ENCODE measurements at regions not wholly inside any gene's neighbourhood (a gene's known extent, or its start where the extent isn't known, plus 50 kb on each side); places are given as distances from the start of the nearest gene placed in this dataset.

DNA sequence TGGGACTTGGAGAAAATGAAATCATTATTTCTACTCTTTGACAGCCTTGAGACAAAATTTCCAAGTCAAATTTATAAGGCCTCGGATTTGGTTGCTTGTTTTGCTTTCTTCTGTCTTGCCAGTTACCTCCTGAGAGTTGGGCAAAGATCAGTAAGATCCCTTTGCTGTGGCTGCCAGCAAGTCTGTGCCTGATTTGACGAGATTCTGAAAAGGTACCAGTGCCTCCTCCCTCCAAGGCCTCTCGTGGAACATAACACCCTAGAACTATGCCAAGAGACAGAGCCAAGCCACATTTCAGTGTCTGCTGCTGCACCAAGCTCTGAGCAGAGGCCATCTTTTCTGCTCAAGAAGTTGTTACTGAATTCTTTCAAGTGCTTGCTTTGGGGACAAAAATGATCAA, 61.0 kb downstream of the GTPBP8 start:
- DNase-seq (ENCODE audit: low read depth in 4 of 4, low spot score in 2 of 4), result no peak

DNA sequence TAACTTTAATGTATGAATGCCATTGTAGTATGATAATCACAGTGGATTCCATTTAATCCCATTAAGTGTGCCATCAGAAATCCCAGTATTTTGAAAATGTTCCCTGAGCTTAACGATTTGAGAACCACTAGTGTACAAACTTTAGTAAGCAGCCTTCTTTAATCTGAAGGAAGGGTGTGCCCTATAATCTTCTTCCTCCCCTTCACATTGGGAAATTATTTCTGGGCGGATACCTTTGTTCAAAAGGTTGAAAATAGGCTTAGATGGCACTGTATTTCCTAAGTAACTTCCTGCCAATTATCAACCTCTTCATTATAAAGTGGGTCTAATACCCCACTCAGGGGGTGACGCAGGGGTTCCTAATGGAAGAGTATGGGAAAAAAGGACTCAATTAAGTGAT, 62.4 kb downstream of the GTPBP8 start:
- DNase-seq (ENCODE audit: low read depth in 4 of 4, low spot score in 2 of 4), result no peak

DNA sequence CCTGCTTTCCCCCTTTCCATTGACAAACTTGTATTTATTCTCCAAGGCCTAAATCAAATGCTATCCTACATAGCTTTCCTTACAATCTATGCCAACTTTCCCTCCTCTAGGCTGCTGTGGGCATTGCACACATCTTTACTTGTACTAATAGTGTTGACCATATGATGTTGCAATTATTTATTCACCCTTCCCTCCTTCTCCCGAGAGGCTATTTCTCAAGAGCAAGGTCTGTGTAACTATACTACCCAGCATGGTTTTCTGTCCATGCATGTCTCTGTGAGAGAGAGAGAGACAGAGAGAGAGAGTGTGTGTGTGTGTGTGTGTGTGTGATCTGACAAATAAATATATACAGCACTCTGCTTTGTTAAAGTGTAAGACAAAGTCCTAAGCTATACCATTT, 63.8 kb downstream of the GTPBP8 start:
- no peak for DNase-seq (ENCODE audit: low read depth in 4 of 4, low spot score in 2 of 4)

DNA sequence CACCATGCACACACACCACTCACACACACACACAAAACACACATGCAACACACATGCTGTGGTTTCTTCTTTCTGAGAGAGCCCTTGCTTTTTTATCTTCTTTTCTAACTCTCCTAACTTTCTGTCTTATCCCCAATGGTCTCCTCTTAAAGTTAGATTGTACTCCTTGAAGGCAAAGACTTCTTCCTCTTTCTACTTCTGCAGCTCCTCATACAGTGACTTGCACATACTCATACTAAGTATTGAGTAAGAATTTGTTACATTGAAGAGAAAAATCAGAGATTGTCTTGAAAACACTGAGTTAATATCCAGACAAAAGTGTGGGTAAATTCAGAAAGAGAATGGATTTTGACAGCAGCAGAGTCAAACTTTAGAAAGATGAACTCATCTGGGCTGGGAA, 64.4 kb downstream of the GTPBP8 start:
- no peak for DNase-seq (ENCODE audit: low read depth in 4 of 4, low spot score in 2 of 4)

DNA sequence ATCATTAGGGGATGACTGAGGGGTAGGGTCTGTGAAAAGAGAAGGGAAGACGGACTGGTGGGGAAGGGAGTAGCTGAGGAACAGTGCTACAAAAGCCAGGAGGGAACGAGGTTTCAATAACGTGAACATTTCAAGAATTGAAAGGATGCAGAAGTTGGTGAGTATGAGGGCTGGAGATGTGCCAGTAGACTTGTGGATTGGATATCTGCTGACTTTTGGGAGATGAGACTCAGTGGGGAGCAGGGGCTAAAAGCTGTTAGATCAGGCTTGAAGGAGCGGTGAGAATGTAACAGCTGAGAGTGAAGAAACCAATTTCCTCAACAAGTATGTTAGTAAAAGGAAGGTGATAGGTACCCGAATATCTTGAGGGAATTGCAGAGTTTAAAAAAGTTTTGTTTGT, 65.2 kb downstream of the GTPBP8 start:
- DNase-seq (ENCODE audit: low read depth in 4 of 4, low spot score in 2 of 4), result no peak

DNA sequence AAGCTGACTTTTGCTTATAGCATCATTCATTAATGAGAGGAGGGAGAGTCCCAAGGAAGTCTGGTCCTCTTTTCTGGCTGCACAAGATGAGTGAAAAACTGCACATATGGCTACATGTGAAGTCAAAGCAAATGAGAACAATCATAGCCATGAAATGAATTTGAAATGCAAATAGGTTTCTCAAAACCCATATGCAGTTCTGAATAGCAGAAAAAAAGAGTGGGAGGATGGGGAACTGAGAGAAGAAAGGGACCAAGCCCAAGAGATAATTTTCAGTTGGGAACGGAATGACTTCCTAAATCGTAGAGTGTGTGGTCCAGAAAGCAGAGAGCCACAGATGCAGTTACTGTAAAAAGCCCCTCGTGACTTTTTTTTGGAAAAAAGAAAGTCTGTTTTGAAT, 66.3 kb downstream of the GTPBP8 start:
- no peak for DNase-seq (ENCODE audit: low read depth in 4 of 4, low spot score in 2 of 4)

DNA sequence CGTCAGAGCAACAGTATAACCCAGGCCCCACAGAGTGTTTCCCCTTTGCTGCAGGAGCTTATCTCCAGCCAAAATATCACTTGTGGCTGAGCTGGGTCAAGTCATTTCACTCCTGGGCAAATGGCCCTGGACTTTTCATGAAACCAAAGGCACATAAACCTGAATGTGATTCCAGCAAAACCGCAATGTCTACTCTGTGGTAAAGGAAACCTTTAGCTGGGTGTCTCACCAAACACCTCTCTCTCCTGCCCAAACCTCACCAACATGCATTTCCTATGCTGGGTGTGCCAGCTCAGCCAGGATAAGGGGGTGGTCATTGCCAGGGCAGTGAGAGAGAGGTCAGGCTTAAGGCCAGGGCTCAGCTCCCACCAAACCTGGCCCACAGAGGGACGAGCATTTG, 67.4 kb downstream of the GTPBP8 start:
- DNase-seq (ENCODE audit: low read depth in 4 of 4, low spot score in 2 of 4), result no peak

DNA sequence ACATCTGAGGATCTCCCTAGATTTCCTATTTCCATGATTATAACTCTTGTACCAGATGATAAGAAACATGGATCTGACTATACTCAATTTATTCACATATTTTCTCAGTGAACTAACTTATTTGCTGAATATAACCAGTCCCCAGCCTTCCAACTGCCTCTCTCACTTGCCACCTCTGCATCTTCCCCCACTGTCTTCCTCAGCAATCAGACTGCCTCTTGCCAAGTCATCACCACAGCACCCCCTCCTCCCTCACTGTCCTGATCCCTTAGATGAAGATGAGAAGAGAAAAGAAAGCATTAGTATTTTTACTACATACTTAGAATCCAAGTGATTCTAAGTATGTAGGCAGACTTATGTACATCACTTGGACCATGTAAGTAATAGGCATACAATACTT, 71.9 kb downstream of the GTPBP8 start:
- DNase-seq (ENCODE audit: low read depth in 4 of 4, low spot score in 2 of 4), result no peak

DNA sequence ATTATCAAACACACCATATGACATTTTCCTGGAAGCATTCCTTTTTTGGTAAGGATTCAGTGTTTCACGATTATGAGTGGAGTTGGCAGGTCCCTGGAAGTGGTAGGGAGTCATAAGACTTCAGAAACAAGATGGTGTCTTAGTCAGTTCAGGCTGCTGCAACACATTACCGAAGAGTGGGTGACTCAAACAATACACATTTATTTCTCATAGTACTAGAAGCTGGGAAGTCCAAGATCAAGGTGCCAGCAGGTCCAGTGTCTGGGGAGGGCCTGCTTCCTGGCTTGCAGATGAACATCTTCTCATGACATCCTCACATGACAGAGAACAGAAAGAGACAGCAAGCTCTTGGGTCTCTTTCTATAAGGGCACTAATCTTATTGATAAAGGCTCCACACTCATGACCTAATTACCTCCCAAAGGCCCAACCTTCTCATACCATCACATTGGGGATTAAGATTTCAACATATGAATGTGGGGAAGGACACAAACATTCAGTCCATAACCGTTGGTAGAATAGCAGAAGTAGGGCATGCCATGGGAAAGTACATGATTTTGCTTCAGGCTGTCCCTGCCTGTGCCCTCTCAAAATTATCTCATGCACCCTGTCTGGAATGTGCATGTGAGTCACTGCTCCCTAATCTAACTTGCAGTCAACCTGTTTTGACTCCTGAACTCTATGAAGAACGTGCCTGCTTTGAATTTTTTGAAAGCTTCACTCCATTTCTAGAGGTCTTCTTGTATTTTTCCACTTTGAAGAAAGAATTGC, 72.5 kb downstream of the GTPBP8 start:
- no peak for DNase-seq (ENCODE audit: low read depth in 4 of 4, low spot score in 2 of 4)

DNA sequence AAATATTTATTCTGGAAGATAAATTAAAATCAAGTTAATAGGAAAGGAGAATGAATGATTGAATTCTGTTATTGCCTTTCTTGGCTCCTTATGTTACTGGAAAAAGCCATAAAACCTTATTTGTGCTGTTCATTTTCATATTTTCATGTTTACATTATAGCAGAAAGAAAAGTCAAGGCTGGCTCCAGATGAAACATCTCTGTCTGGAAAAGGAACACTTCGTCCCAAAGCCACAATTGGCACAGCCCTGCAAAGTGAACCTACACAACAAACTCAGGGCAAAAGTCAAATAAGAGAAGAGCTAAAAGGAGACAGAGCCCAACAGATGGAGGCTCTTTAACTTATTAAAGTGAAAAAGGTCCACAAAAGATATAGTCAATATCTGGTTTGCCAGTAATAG, 73.4 kb downstream of the GTPBP8 start:
- no peak for DNase-seq (ENCODE audit: low read depth in 4 of 4, low spot score in 2 of 4)

DNA sequence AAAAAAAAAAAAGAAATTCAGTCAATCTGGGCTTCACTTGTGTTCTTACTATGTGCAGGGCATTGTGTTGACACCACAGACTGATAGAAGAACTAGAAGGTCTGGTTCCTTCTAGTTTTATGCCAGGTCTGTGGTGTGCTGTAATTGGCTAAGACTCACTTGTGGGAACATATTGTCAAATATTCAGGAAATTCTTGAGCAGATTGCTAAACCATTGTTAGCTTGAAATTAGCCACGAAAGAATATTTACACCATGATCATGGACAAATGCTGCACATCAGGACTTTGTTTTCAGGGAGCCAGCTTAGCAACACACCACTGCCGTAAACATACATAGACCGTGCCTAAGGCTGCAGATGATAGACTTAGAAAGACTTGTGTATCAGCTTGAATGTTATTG, 74.6 kb downstream of the GTPBP8 start:
- DNase-seq (ENCODE audit: low read depth in 4 of 4, low spot score in 2 of 4), result no peak

DNA sequence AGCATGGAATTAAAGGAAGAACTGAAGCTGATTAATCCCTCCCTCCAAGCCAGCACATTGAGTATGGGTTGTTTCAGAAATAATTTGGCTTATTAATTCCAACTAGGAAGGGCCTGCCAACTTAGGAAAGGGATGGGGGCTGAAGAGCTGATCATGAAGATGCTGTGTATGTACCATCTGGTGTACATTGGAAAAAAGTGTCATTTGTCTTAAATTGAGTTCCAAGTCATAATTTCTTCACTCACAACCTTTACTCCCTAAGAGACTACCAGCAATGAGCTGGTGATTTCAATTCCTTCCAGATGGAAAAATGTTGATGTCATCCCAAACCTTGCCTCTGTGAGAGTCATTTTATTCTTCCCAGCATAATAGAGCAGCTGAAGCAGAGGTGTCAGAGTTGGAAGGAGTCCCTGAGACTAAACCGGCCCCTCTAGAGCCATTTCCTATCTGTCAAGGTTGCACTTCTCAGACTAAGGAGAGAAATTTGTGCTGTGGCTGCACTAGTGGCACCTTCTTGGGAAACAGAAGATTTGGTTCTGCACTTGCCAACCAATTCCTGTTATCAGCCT, 79.4 kb downstream of the GTPBP8 start:
- DNase-seq (ENCODE audit: low read depth in 4 of 4, low spot score in 2 of 4), result no peak

DNA sequence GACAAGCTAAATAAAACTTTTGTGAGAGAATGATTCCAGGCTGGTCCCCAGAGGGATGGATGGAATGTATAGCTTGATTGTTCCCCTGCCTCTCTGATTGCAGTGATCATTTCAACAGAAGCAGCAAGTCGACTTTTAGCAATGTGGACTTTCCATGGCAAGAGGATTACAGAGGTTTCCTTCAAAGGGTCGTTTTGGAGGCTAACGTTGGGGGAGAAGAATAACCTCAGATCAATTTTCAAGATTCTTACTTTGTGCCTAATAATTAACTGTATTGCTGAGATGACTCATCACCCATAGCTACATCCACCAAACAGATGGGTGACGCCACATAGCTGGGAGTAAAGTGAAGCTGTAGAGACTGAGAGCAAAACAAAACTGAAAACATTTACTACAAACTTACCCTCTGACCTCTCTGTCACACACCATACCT, 79.9 kb downstream of the GTPBP8 start:
- no peak for DNase-seq (ENCODE audit: low read depth in 4 of 4, low spot score in 2 of 4)

DNA sequence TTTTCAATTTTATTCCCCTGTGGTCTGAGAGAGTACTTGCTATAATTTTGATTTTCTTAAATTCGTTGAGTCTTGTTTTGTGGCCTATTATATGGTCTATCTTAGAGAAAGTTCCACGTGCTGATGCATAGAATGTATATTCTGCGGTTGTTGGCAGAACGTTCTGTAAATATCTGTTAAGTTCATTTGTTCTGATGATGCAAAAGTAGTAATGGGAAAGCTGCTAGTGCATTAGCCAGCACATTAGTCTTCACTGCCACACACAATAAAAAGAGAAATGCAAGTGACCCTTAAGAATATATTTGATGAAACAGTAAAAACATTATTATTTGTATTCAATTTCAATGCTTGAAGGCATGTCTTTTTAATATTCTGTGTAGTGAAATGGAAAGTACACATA, 84.8 kb downstream of the GTPBP8 start:
- DNase-seq (ENCODE audit: low read depth in 4 of 4, low spot score in 2 of 4), result no peak

DNA sequence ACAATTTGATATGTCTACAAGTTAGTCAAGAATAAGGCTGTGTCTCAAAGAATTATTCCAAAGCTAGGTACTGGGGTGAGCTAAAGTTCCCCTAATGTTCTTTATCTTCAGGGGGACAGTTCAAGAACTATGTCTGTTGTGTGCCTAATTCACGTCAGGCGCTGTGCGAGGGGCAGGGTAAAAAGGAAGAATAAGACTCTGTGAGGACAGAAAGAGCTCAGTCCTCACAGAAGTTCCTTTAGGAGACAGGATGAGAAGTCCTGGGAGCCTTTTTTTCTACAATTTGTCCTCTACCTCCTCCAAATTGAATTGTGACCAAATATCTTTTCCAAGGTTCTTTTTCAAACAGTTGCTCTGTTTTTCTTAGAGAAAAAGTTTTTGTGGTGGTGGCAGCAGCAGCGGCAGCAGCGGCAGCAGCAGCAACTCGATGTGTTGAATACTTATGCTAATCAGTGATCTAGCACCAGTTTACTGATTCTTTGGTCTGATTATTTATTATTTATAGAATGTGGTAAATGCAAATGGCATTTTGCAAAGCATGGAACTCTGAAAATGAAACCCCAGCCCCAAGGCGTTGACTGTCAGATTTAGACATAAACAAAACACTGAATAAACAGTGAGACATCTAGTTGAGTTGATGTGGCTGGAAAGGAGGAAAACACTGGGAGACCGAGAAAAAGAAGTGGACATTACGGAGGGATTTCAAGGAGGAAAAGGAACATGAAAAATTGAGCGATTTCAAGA, 88.6 kb downstream of the GTPBP8 start:
- DNase-seq (ENCODE audit: low read depth in 4 of 4, low spot score in 2 of 4), result no peak

DNA sequence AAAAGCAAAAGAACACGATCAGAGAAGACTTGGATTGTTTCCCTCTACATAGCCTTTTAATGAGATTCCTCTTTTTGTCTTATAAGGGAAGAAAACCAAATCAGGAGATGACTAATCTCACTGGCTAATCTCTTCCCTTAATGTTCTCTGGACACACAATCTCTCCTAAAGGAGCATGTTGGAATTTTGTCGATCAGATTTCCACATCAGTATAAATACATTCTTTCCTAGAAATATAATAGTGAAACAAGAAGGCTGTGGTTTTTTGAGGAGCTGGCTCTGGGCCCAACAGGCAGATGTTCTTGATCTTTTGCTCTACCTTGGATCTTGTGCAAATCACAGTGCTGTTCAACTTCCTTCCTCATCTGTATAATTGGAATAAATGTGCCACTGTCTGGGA, 94.0 kb downstream of the GTPBP8 start:
- DNase-seq (ENCODE audit: low read depth in 4 of 4, low spot score in 2 of 4), result no peak

DNA sequence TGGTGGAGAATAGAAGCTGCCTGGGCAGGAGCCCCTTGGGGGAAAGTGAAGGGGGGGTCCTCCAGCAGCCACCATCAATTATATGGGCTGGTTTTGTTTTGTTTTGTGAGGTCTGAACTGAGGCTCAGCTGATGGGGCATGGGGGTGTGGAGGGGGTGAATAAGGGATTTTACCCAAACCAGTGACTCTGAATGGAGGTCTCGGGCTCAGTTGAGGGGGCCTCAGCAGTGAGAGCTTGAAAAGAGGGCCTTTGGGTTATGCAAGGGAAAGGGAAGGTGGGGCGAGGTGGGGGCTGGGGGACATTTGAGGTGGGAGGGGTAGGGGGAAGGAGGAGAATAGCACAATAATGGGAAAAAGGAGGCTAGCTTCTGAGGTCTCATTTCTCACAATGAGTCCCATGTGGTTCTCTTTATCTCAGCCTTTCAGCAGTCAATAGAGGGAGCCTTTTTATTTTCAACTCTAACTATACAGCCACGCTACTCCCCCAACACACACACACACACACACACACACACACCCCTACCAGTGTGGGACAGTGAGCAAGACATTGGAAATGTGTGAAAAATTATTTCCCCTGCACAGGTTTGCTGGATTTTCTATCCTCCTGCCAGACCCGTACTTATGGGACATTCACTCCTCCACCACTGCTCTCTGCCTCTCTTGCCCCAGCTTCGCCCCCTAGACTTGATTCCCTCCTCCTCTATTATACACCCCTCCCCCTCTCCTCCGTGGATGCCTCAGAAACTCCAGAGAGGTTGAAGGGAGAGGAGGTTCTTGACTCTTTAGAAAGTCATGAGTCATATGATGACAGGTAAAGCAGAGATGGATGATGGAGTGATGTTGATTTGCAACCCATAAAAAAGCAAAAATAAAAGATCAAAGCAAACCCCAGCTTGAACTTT, 96.0 kb downstream of the GTPBP8 start:
- no peak for DNase-seq (ENCODE audit: low read depth in 4 of 4, low spot score in 2 of 4)

DNA sequence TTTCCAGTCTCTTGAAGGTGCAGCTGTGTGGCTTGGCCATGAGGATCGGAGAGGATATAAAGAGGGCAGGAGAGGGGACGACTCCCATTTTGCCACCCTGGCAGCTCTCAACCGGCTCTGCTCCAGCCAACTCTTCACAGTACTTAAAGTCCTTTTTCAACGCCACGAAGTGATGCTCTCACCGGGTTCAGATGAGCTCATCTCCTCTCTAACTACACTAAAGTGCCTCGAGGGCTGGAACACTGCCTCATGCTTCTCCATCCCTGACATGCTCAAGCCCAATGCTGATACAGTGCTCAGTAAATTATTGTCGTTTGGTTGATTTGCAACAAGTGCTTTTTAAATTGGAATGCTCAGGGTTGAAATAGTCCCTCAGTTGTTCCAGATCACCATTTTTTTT, 97.8 kb downstream of the GTPBP8 start:
- DNase-seq (ENCODE audit: low read depth in 4 of 4, low spot score in 2 of 4), result no peak

DNA sequence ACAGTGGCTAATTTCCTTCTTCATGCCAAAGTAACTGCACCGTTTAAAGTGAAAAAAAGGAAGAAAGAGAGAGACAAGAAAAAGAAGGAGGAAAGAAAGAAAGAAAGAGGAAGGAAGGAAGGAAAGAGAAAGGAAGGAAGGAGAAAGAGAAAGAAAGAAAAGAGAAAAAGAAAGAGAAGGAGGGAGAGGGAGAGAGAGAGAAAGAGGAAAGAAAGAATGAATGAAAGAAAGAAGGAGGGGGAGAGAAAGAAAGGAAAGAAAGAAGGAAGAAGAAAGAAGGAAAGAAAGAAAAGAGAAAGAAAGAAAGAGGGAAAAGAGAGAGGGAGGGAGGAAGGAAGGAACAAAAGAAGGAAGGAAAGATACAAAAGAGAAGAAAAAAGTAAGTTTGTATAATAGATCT, 100.6 kb downstream of the GTPBP8 start:
- no peak for DNase-seq (ENCODE audit: low read depth in 4 of 4, low spot score in 2 of 4)

DNA sequence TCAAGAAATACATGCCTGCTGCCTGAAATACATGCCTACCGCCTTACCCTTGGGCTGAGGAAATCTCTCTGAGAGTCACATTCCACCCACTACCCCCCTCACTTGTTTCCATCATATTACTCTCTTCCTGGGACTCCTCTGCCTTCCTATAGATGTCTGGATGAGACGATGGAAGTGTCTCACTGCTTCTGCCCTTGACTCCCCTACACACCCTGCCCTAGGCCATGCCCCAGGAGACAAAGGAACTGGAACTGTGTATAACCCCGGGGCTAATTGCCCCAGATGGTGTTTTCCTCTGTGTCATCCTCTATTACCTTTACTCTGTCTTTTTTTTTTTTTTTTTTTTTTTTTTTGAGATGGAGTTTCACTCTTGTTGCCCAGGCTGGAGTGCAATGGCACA, 102.0 kb downstream of the GTPBP8 start:
- no peak for DNase-seq (ENCODE audit: low read depth in 4 of 4, low spot score in 2 of 4)
